ENCODE measurements at regions not wholly inside any gene's neighbourhood (a gene's known extent, or its start where the extent isn't known, plus 50 kb on each side); places are given as distances from the start of the nearest gene placed in this dataset.

- Histone ChIP-seq H3K27ac (replicated peaks; ENCODE audit: low read length) (no peak overlapping the region), H3K79me1 (ENCODE audit: low read depth, low read length) (no peaks in the 10 kb centered on the region), H3K14ac (ENCODE audit: low read length) (no peak overlapping the region), H3K18ac (ENCODE audit: low read length) (no peak overlapping the region), H2BK15ac (ENCODE audit: low read length) (no peak overlapping the region), H4K91ac (ENCODE audit: low read depth, low read length, poor library complexity) (no peak overlapping the region), H2BK5ac (ENCODE audit: low read length) (no peak overlapping the region), H3K4me3 (ENCODE audit: low read length in 2 of 2) (no peak overlapping the region), H2AK5ac (ENCODE audit: low read depth, low read length) (no peak overlapping the region), H3K27me3 (ENCODE audit: control insufficient read depth in 3 of 3, insufficient read depth in 3 of 3, low read depth in 1 of 3, low read length in 3 of 3) (no peaks in the 10 kb centered on the region), H3K9me3 (replicated peaks in 1 of 2; ENCODE audit: control insufficient read depth in 2 of 2, insufficient read depth in 1 of 2, low read depth in 1 of 2, low read length in 2 of 2) (no peaks in the 10 kb centered on the region), H3K4ac (ENCODE audit: low read length) (no peak overlapping the region), H3K9ac (ENCODE audit: low read depth, low read length, poor library complexity) (no peak overlapping the region), H3K23ac (ENCODE audit: low read depth, low read length, poor library complexity) (no peak overlapping the region), H3K4me2 (ENCODE audit: insufficient read depth, low read length, poor library complexity, severe bottlenecking) (no peak overlapping the region), H3K4me1 (ENCODE audit: control insufficient read depth in 2 of 2, insufficient read depth in 1 of 2, low read depth in 1 of 2, low read length in 2 of 2) (no peaks in the 10 kb centered on the region), H2BK120ac (ENCODE audit: low read depth, low read length) (no peak overlapping the region), H4K8ac (ENCODE audit: low read depth, low read length) (no peak overlapping the region), H3K36me3 (replicated peaks in 1 of 2; ENCODE audit: control insufficient read depth in 2 of 2, insufficient read depth in 2 of 2, low read length in 2 of 2) (no peaks in the 10 kb centered on the region), H2BK12ac (ENCODE audit: low read length) (no peak overlapping the region), H2AFZ (ENCODE audit: low read length) (no peak overlapping the region)
- no CpG with 5 or more reads among the region's 2 CpGs for WGBS, 2 donors (ENCODE audit: extremely low coverage in 2 of 2, insufficient read length in 2 of 2, insufficient replicate concordance in 1 of 2)
- no peak for DNase-seq (ENCODE audit: low spot score)
These were observed 242.5 kb upstream of the PUDP start for GRCh38 chrX:7390441-7390840.

- Histone ChIP-seq H3K36me3 (replicated peaks in 1 of 2; ENCODE audit: control insufficient read depth in 2 of 2, insufficient read depth in 2 of 2, low read length in 2 of 2) (no peaks in the 10 kb centered on the region), H2AFZ (ENCODE audit: low read length) (no peak overlapping the region), H3K18ac (ENCODE audit: low read length) (no peak overlapping the region), H2BK12ac (ENCODE audit: low read length) (no peak overlapping the region), H3K27me3 (ENCODE audit: control insufficient read depth in 3 of 3, insufficient read depth in 3 of 3, low read depth in 1 of 3, low read length in 3 of 3) (no peaks in the 10 kb centered on the region), H3K79me1 (ENCODE audit: low read depth, low read length) (no peaks in the 10 kb centered on the region), H3K14ac (ENCODE audit: low read length) (no peak overlapping the region), H2BK5ac (ENCODE audit: low read length) (no peak overlapping the region), H2BK15ac (ENCODE audit: low read length) (no peak overlapping the region), H3K23ac (ENCODE audit: low read depth, low read length, poor library complexity) (no peak overlapping the region), H3K4ac (ENCODE audit: low read length) (no peak overlapping the region), H4K91ac (ENCODE audit: low read depth, low read length, poor library complexity) (no peak overlapping the region), H3K9me3 (replicated peaks in 1 of 2; ENCODE audit: control insufficient read depth in 2 of 2, insufficient read depth in 1 of 2, low read depth in 1 of 2, low read length in 2 of 2) (no peaks in the 10 kb centered on the region), H3K27ac (replicated peaks; ENCODE audit: low read length) (no peak overlapping the region), H4K8ac (ENCODE audit: low read depth, low read length) (no peak overlapping the region), H2BK120ac (ENCODE audit: low read depth, low read length) (no peak overlapping the region), H3K4me2 (ENCODE audit: insufficient read depth, low read length, poor library complexity, severe bottlenecking) (no peak overlapping the region), H3K4me1 (ENCODE audit: control insufficient read depth in 2 of 2, insufficient read depth in 1 of 2, low read depth in 1 of 2, low read length in 2 of 2) (no peaks in the 10 kb centered on the region), H2AK5ac (ENCODE audit: low read depth, low read length) (no peak overlapping the region), H3K4me3 (ENCODE audit: low read length in 2 of 2) (no peak overlapping the region), H3K9ac (ENCODE audit: low read depth, low read length, poor library complexity) (no peak overlapping the region)
- WGBS, 2 donors (ENCODE audit: extremely low coverage in 2 of 2, insufficient read length in 2 of 2, insufficient replicate concordance in 1 of 2), result no CpG with 5 or more reads among the region's 2 CpGs
- DNase-seq (ENCODE audit: low spot score), result no peak
These were observed 241.6 kb upstream of the PUDP start for GRCh38 chrX:7389576-7389975.

- H3K23ac ChIP-seq (ENCODE audit: low read depth, low read length, poor library complexity), result no peak overlapping the region
- H3K4me3 ChIP-seq (ENCODE audit: low read length in 2 of 2), result no peak overlapping the region
- H3K18ac ChIP-seq (ENCODE audit: low read length), result no peak overlapping the region
- no CpG with 5 or more reads among the region's 4 CpGs for WGBS, 2 donors (ENCODE audit: extremely low coverage in 2 of 2, insufficient read length in 2 of 2, insufficient replicate concordance in 1 of 2)
- no peak overlapping the region for H4K91ac ChIP-seq (ENCODE audit: low read depth, low read length, poor library complexity)
- H2BK5ac ChIP-seq (ENCODE audit: low read length), result no peak overlapping the region
- no peak overlapping the region for H3K4me2 ChIP-seq (ENCODE audit: insufficient read depth, low read length, poor library complexity, severe bottlenecking)
- no peak overlapping the region for H3K9ac ChIP-seq (ENCODE audit: low read depth, low read length, poor library complexity)
- no peak overlapping the region for H4K8ac ChIP-seq (ENCODE audit: low read depth, low read length)
- H3K9me3 ChIP-seq (replicated peaks in 1 of 2; ENCODE audit: control insufficient read depth in 2 of 2, insufficient read depth in 1 of 2, low read depth in 1 of 2, low read length in 2 of 2), result no peaks in the 10 kb centered on the region
- H3K14ac ChIP-seq (ENCODE audit: low read length), result no peak overlapping the region
- H2AFZ ChIP-seq (ENCODE audit: low read length), result no peak overlapping the region
- no peaks in the 10 kb centered on the region for H3K27me3 ChIP-seq (ENCODE audit: control insufficient read depth in 3 of 3, insufficient read depth in 3 of 3, low read depth in 1 of 3, low read length in 3 of 3)
- H3K36me3 ChIP-seq (replicated peaks in 1 of 2; ENCODE audit: control insufficient read depth in 2 of 2, insufficient read depth in 2 of 2, low read length in 2 of 2), result no peaks in the 10 kb centered on the region
- H3K79me1 ChIP-seq (ENCODE audit: low read depth, low read length), result no peaks in the 10 kb centered on the region
- H3K27ac ChIP-seq (replicated peaks; ENCODE audit: low read length), result no peak overlapping the region
- H2BK120ac ChIP-seq (ENCODE audit: low read depth, low read length), result no peak overlapping the region
- no peak overlapping the region for H2BK15ac ChIP-seq (ENCODE audit: low read length)
- no peak overlapping the region for H2BK12ac ChIP-seq (ENCODE audit: low read length)
- no peaks in the 10 kb centered on the region for H3K4me1 ChIP-seq (ENCODE audit: control insufficient read depth in 2 of 2, insufficient read depth in 1 of 2, low read depth in 1 of 2, low read length in 2 of 2)
- DNase-seq (ENCODE audit: low spot score), result no peak
- H2AK5ac ChIP-seq (ENCODE audit: low read depth, low read length), result no peak overlapping the region
- H3K4ac ChIP-seq (ENCODE audit: low read length), result no peak overlapping the region
These were observed 237.2 kb upstream of the PUDP start for GRCh38 chrX:7385131-7385530.

- H3K27ac ChIP-seq (replicated peaks; ENCODE audit: low read length), result no peak overlapping the region
- H3K18ac ChIP-seq (ENCODE audit: low read length), result no peak overlapping the region
- no peaks in the 10 kb centered on the region for H3K9me3 ChIP-seq (replicated peaks in 1 of 2; ENCODE audit: control insufficient read depth in 2 of 2, insufficient read depth in 1 of 2, low read depth in 1 of 2, low read length in 2 of 2)
- no peak overlapping the region for H3K4me2 ChIP-seq (ENCODE audit: insufficient read depth, low read length, poor library complexity, severe bottlenecking)
- H2BK12ac ChIP-seq (ENCODE audit: low read length), result no peak overlapping the region
- no peak overlapping the region for H3K9ac ChIP-seq (ENCODE audit: low read depth, low read length, poor library complexity)
- no CpG with 5 or more reads among the region's 3 CpGs for WGBS, 2 donors (ENCODE audit: extremely low coverage in 2 of 2, insufficient read length in 2 of 2, insufficient replicate concordance in 1 of 2)
- H3K4ac ChIP-seq (ENCODE audit: low read length), result no peak overlapping the region
- H2BK120ac ChIP-seq (ENCODE audit: low read depth, low read length), result no peak overlapping the region
- no peak overlapping the region for H2AK5ac ChIP-seq (ENCODE audit: low read depth, low read length)
- no peak overlapping the region for H4K91ac ChIP-seq (ENCODE audit: low read depth, low read length, poor library complexity)
- no peak for DNase-seq (ENCODE audit: low spot score)
- no peak overlapping the region for H3K14ac ChIP-seq (ENCODE audit: low read length)
- no peaks in the 10 kb centered on the region for H3K27me3 ChIP-seq (ENCODE audit: control insufficient read depth in 3 of 3, insufficient read depth in 3 of 3, low read depth in 1 of 3, low read length in 3 of 3)
- H2BK15ac ChIP-seq (ENCODE audit: low read length), result no peak overlapping the region
- no peaks in the 10 kb centered on the region for H3K79me1 ChIP-seq (ENCODE audit: low read depth, low read length)
- H3K4me1 ChIP-seq (ENCODE audit: control insufficient read depth in 2 of 2, insufficient read depth in 1 of 2, low read depth in 1 of 2, low read length in 2 of 2), result no peaks in the 10 kb centered on the region
- no peak overlapping the region for H3K4me3 ChIP-seq (ENCODE audit: low read length in 2 of 2)
- no peak overlapping the region for H3K23ac ChIP-seq (ENCODE audit: low read depth, low read length, poor library complexity)
- H2BK5ac ChIP-seq (ENCODE audit: low read length), result no peak overlapping the region
- H2AFZ ChIP-seq (ENCODE audit: low read length), result no peak overlapping the region
- H4K8ac ChIP-seq (ENCODE audit: low read depth, low read length), result no peak overlapping the region
- no peaks in the 10 kb centered on the region for H3K36me3 ChIP-seq (replicated peaks in 1 of 2; ENCODE audit: control insufficient read depth in 2 of 2, insufficient read depth in 2 of 2, low read length in 2 of 2)
These were observed 230.5 kb upstream of the PUDP start for GRCh38 chrX:7378406-7378805.
